ENCODE measurements at regions not wholly inside any gene's neighbourhood (a gene's known extent, or its start where the extent isn't known, plus 50 kb on each side); places are given as distances from the start of the nearest gene placed in this dataset.

- DNase-seq (ENCODE audit: low read depth in 1 of 2, low spot score in 1 of 2), result no peak
These were observed 55.1 kb upstream of the ZEB1 start for GRCh38 chr10:31263903-31264302.

DNA sequence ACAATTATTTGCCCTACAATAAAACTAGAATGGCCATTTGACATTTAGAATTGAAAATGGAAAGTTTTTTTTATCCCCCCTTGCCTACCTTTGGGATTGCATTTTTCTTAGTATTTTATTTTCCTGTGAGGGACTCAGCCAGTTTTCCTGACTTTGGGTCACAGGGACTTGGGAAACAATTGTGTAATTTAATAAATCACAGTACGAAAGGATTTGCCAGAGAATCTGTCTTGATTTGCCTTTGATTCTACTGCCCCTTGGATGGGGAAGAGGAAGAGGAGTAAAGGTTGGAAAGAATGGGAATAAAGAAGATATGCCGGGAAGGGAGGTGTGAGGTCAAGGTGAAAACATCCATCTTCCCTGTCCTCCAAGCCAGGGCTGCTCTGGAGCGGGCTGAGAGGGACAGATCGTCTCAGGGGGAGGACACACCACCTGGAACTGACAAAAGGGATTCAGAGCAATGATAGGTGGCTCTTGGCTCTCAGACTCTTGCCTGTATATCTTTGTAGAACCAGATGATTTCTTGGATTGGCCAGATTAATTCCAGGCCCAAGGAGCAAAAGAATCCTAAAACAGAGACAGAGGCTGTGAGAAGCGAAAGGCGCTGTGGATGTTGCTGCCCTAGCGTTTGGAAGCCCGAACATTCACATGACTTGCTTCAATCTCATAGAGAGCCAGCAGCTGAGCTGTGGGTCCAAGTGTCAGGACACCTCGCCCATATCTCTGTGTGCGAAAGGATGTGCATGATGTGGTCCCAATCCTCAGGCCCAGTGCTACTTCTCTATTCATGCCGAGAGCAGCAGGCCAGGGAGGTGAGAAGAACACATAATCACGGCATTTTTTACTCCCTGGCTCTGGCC is 50.3 kb upstream of the ZEB1 start:
- DNase-seq (ENCODE audit: low read depth in 1 of 2, low spot score in 1 of 2), result no peak
